SK-N-SH treated with all-trans-retinoic acid at 6 μM for 48 hours (cell line): ENCODE measurements at regions not wholly inside any gene's neighbourhood (a gene's known extent, or its start where the extent isn't known, plus 50 kb on each side); places are given as distances from the start of the nearest gene placed in this dataset.

Experiments used
- ATAC-seq: fragments of 200-7000 bp; cut with Tn5 transposase; 3 replicates; pipeline ENCODE4 v1.9.1; 2020; ENCODE audit warnings: mild to moderate bottlenecking, moderate library complexity
- ARNTL ChIP-seq: fragments of 450-650 bp; formaldehyde crosslinking; IDR thresholded peaks from 2 replicates; pipeline ENCODE4 v1.5.0; 2020; ENCODE audit warnings: low read depth, mild to moderate bottlenecking, moderate library complexity, borderline replicate concordance
- BACH2 ChIP-seq: fragments of 250-450 bp; sonication (Bioruptor Pico); IDR thresholded peaks from 2 replicates; pipeline ENCODE4 v1.9.0; 2021; ENCODE audit warnings: mild to moderate bottlenecking, borderline replicate concordance
- CSDC2 ChIP-seq: fragments of 250-450 bp; sonication (Bioruptor Pico); IDR thresholded peaks from 2 replicates; pipeline ENCODE4 v1.5.0; 2020; ENCODE audit warnings: mild to moderate bottlenecking, moderate library complexity
- CSRNP3 ChIP-seq: fragments of 250-450 bp; sonication (Bioruptor Pico); IDR thresholded peaks from 2 replicates; pipeline ENCODE4 v1.5.1; 2021; ENCODE audit warnings: mild to moderate bottlenecking, moderate library complexity
- ESRRG ChIP-seq: fragments of 250-450 bp; sonication (Bioruptor Pico); IDR thresholded peaks from 2 replicates; pipeline ENCODE4 v1.6.1; 2021; ENCODE audit warnings: mild to moderate bottlenecking
- GLIS3 ChIP-seq: fragments of 250-450 bp; sonication (Bioruptor Pico); IDR thresholded peaks from 2 replicates; pipeline ENCODE4 v1.5.0; 2020; ENCODE audit warnings: mild to moderate bottlenecking, moderate library complexity
- ISL1 ChIP-seq: fragments of 250-450 bp; sonication (Bioruptor Pico); IDR thresholded peaks from 2 replicates; pipeline ENCODE4 v2.1.2; 2022; ENCODE audit warnings: mild to moderate bottlenecking, moderate library complexity
- OSR1 ChIP-seq: fragments of 250-450 bp; sonication (Bioruptor Pico); IDR thresholded peaks from 2 replicates; pipeline ENCODE4 v1.8.0; 2022; ENCODE audit warnings: moderate library complexity, mild to moderate bottlenecking, inconsistent platforms
- POU6F1 ChIP-seq: fragments of 250-450 bp; sonication (Bioruptor Pico); IDR thresholded peaks from 2 replicates; pipeline ENCODE4 v1.8.0; 2021; ENCODE audit warnings: low read depth, mild to moderate bottlenecking, moderate library complexity, borderline replicate concordance
- PPARA ChIP-seq: fragments of 250-450 bp; sonication (Bioruptor Pico); IDR thresholded peaks from 2 replicates; pipeline ENCODE4 v1.5.0; 2020; ENCODE audit warnings: mild to moderate bottlenecking, borderline replicate concordance
- RARB ChIP-seq: fragments of 250-450 bp; sonication (Bioruptor Pico); IDR thresholded peaks from 2 replicates; pipeline ENCODE4 v1.8.0; 2021; ENCODE audit warnings: mild to moderate bottlenecking, moderate library complexity
- SNAI2 ChIP-seq: fragments of 250-450 bp; sonication (Bioruptor Pico); IDR thresholded peaks from 2 replicates; pipeline ENCODE4 v1.5.0; 2020; ENCODE audit warnings: mild to moderate bottlenecking, moderate library complexity
- TCF4 ChIP-seq: fragments of 250-450 bp; sonication (Bioruptor Pico); IDR thresholded peaks from 2 replicates; pipeline ENCODE4 v1.8.0; 2021; ENCODE audit warnings: mild to moderate bottlenecking, moderate library complexity, borderline replicate concordance
- TOX ChIP-seq: fragments of 250-450 bp; sonication (Bioruptor Pico); IDR thresholded peaks from 2 replicates; pipeline ENCODE4 v1.8.0; 2021; ENCODE audit warnings: mild to moderate bottlenecking, moderate library complexity, borderline replicate concordance
- ZC3H10 ChIP-seq: fragments of 250-450 bp; sonication (Bioruptor Pico); IDR thresholded peaks from 2 replicates; pipeline ENCODE4 v1.5.1; 2021; ENCODE audit warnings: mild to moderate bottlenecking, moderate library complexity
- ZFP3 ChIP-seq: fragments of 250-450 bp; sonication (Bioruptor Pico); IDR thresholded peaks from 2 replicates; pipeline ENCODE4 v1.5.0; 2020; ENCODE audit warnings: mild to moderate bottlenecking, moderate library complexity
- ZFP30 ChIP-seq: fragments of 450-650 bp; formaldehyde crosslinking; IDR thresholded peaks from 2 replicates; pipeline ENCODE4 v1.5.0; 2022; ENCODE audit warnings: mild to moderate bottlenecking, moderate library complexity
- ZNF70 ChIP-seq: fragments of 450-650 bp; formaldehyde crosslinking; IDR thresholded peaks from 2 replicates; pipeline ENCODE4 v1.5.0; 2020; ENCODE audit warnings: mild to moderate bottlenecking, moderate library complexity
- ZNF8 ChIP-seq: fragments of 450-650 bp; formaldehyde crosslinking; IDR thresholded peaks from 2 replicates; pipeline ENCODE4 v1.5.0; 2020; ENCODE audit warnings: mild to moderate bottlenecking, moderate library complexity
- TF ChIP-seq, protein P1 (sequence below): fragments of 250-450 bp; sonication (Bioruptor Pico); IDR thresholded peaks from 2 replicates; pipeline ENCODE4 v1.8.0; 2020; ENCODE audit warnings: mild to moderate bottlenecking, moderate library complexity, borderline replicate concordance
- TF ChIP-seq, protein P2 (sequence below): fragments of 250-450 bp; sonication (Bioruptor Pico); IDR thresholded peaks from 2 replicates; pipeline ENCODE4 v1.5.1; 2020; ENCODE audit warnings: low read depth, mild to moderate bottlenecking, moderate library complexity

DNA sequence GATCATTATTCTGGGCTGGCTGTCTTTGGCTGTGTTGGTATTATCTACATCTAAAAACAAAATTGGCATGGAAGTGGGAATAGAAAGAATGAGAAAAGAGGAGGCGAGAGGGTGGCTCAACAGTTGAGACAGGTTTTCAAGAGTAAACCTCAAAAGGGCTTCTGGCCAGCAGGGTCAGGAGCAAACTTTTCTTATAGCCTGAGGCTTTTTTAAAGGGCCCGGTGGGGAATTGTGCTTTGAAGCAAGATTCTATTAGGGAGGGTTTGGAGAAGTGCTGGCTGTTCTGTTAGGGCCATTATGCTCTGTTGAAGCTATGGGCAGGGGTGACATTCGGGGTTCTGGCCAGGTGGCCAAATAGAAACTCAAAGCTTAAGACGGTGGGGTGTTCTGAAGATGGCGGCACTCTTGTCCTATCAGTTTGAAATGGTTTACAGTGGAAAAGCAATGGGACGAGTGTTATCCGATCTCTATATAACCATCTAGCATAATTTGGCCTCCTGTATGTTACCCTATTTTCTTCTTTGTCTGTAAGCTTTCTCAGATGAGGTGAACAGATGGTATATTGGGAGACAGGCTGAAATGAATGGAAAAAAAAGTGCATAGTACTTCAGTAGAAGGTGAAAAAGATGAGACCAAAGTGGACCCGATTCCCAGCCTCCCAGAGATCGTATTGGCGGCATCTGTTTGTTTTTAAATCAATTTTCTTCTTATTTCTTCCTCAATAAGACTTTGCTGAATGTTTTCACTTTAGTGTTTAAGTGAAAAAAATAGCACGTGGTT lies 132.1 kb upstream of the CNR1 start:
- TF ChIP-seq ZFP3 (CRISPR knock-in tag) (no peak), TOX (CRISPR knock-in tag) (no peak), BACH2 (CRISPR knock-in tag) (no peak), TCF4 (CRISPR knock-in tag) (no peak), ZFP30 (no peak), ARNTL (CRISPR knock-in tag) (no peak), CSRNP3 (no peak), GLIS3 (CRISPR knock-in tag) (no peak), PPARA (no peak), OSR1 (CRISPR knock-in tag) (no peak)
- ATAC-seq, result no peak

- TF ChIP-seq TCF4 (CRISPR knock-in tag), result no peak
- no peak for TF ChIP-seq ESRRG (CRISPR knock-in tag)
- TF ChIP-seq ZFP3 (CRISPR knock-in tag), result no peak
- no peak for TF ChIP-seq CSRNP3
- TF ChIP-seq, protein P1, sequence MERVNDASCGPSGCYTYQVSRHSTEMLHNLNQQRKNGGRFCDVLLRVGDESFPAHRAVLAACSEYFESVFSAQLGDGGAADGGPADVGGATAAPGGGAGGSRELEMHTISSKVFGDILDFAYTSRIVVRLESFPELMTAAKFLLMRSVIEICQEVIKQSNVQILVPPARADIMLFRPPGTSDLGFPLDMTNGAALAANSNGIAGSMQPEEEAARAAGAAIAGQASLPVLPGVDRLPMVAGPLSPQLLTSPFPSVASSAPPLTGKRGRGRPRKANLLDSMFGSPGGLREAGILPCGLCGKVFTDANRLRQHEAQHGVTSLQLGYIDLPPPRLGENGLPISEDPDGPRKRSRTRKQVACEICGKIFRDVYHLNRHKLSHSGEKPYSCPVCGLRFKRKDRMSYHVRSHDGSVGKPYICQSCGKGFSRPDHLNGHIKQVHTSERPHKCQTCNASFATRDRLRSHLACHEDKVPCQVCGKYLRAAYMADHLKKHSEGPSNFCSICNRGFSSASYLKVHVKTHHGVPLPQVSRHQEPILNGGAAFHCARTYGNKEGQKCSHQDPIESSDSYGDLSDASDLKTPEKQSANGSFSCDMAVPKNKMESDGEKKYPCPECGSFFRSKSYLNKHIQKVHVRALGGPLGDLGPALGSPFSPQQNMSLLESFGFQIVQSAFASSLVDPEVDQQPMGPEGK, result no peak
- TF ChIP-seq SNAI2 (CRISPR knock-in tag), result no peak
- TF ChIP-seq ZC3H10 (CRISPR knock-in tag), result no peak
- no peak for TF ChIP-seq RARB
- no peak for TF ChIP-seq PPARA
- no peak for TF ChIP-seq ZFP30
- no peak for TF ChIP-seq POU6F1 (CRISPR knock-in tag)
- TF ChIP-seq ZNF70 (CRISPR knock-in tag), result no peak
- TF ChIP-seq ARNTL (CRISPR knock-in tag), result no peak
- no peak for TF ChIP-seq OSR1 (CRISPR knock-in tag)
- no peak for ATAC-seq
Observed at GRCh38 chr6:88296694-88297093, 130.5 kb upstream of the CNR1 start.

DNA sequence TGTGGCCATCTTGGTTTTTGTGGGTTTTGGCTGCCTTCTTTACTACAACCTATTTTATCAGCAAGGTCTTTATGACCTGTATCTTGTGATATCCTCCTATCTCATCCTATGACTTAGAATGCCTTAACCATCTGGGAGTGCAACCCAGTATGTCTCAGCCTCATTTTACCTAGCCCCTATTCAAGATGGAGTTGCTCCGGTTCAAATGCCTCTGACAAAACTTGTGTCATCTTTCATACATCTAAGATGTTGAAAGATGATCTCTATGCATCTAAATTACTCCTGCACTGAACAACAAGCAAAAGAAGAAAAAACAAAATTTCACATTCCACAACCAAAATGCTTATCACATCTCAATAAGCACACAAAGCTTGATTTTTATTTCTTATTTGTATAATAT lies 129.5 kb upstream of the CNR1 start:
- no peak for ATAC-seq
- TF ChIP-seq ZNF70 (CRISPR knock-in tag) (no peak), GLIS3 (CRISPR knock-in tag) (no peak), RARB (no peak)

DNA sequence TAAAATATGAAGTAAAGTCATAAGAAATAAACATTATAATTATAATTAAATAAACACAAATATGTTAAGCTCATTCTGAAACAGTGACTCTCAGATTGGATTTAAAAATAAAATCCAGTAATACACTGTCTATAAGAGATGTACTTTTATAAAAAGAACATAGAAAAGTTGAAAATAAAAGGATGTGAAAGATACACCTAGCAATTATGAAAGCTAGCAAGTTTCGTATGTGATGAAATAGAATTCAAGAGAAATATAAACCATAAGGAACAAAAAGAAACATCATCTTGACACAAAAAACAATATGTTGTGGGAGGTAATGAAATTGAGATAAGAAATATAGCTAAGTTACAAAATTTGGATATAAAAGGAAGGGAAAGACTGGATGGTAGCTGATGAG lies 128.6 kb upstream of the CNR1 start:
- ATAC-seq, result no peak
- TF ChIP-seq ISL1 (CRISPR knock-in tag) (no peak), RARB (no peak), ZFP3 (CRISPR knock-in tag) (no peak), ARNTL (CRISPR knock-in tag) (no peak), PPARA (no peak), ZFP30 (no peak), ZC3H10 (CRISPR knock-in tag) (no peak), ZNF8 (CRISPR knock-in tag) (no peak), OSR1 (CRISPR knock-in tag) (no peak), CSDC2 (no peak), ZNF70 (CRISPR knock-in tag) (no peak), SNAI2 (CRISPR knock-in tag) (no peak), CSRNP3 (no peak)
- TF ChIP-seq, protein P2, sequence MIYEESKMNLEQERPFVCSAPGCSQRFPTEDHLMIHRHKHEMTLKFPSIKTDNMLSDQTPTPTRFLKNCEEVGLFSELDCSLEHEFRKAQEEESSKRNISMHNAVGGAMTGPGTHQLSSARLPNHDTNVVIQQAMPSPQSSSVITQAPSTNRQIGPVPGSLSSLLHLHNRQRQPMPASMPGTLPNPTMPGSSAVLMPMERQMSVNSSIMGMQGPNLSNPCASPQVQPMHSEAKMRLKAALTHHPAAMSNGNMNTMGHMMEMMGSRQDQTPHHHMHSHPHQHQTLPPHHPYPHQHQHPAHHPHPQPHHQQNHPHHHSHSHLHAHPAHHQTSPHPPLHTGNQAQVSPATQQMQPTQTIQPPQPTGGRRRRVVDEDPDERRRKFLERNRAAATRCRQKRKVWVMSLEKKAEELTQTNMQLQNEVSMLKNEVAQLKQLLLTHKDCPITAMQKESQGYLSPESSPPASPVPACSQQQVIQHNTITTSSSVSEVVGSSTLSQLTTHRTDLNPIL (CRISPR knock-in tag), result no peak
- TF ChIP-seq, protein P1, result no peak
